ENCODE measurements at regions not wholly inside any gene's neighbourhood (a gene's known extent, or its start where the extent isn't known, plus 50 kb on each side); places are given as distances from the start of the nearest gene placed in this dataset.

DNA sequence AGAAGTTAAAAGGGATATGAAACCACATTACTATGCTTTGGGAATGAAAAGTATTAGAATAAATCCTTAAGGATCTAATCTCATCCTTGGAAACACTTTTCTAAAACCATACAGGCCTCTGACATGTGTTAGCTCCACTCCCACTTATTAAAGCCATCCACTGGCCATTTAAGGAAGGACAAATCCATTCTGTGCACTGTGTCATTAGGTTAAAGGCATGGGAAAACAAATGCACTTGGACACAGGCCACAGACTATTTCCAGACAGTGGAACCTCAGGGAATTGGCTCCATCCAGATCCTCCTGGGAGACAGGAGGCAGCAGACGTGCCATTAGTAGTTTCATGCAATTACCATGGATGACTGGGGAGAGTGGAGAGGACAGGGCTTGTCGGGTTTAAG is 454.9 kb downstream of the ENC1 start:
- H3K9ac ChIP-seq (ENCODE audit: low read length) = no peak overlapping the region
- no peaks in the 10 kb centered on the region for H3K36me3 ChIP-seq (ENCODE audit: insufficient read depth, low read length)
- H3K9me2 ChIP-seq (ENCODE audit: insufficient read depth, low read length) = no peaks in the 10 kb centered on the region
- no peak overlapping the region for H3K4me2 ChIP-seq (ENCODE audit: low read length)
- H3K79me2 ChIP-seq (replicated peaks; ENCODE audit: insufficient read depth, low read length) = no peaks in the 10 kb centered on the region
- H4K20me1 ChIP-seq (ENCODE audit: insufficient read depth) = no peaks in the 10 kb centered on the region
- no peak overlapping the region for H3K27ac ChIP-seq (ENCODE audit: low read length)
- H3K9me3 ChIP-seq (ENCODE audit: low read length) = no peaks in the 10 kb centered on the region
- no peak overlapping the region for H2AFZ ChIP-seq (ENCODE audit: low read depth, low read length)
- no peaks in the 10 kb centered on the region for H3F3A ChIP-seq (ENCODE audit: insufficient read depth, low read length, poor library complexity, severe bottlenecking)
- H3K27me3 ChIP-seq (ENCODE audit: insufficient read depth, low read depth, low read length) = no peaks in the 10 kb centered on the region
- H3K4me3 ChIP-seq (ENCODE audit: low read length) = no peak overlapping the region
- no peak for TF ChIP-seq SMC3 (conservative IDR thresholded peaks at IDR 0.05; ENCODE audit: poor library complexity)
- TF ChIP-seq, protein P1, sequence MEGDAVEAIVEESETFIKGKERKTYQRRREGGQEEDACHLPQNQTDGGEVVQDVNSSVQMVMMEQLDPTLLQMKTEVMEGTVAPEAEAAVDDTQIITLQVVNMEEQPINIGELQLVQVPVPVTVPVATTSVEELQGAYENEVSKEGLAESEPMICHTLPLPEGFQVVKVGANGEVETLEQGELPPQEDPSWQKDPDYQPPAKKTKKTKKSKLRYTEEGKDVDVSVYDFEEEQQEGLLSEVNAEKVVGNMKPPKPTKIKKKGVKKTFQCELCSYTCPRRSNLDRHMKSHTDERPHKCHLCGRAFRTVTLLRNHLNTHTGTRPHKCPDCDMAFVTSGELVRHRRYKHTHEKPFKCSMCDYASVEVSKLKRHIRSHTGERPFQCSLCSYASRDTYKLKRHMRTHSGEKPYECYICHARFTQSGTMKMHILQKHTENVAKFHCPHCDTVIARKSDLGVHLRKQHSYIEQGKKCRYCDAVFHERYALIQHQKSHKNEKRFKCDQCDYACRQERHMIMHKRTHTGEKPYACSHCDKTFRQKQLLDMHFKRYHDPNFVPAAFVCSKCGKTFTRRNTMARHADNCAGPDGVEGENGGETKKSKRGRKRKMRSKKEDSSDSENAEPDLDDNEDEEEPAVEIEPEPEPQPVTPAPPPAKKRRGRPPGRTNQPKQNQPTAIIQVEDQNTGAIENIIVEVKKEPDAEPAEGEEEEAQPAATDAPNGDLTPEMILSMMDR (IDR thresholded peaks at IDR 0.05; ENCODE audit: poor library complexity, severe bottlenecking) = no peak
- TF ChIP-seq POLR2AphosphoS5 (IDR thresholded peaks at IDR 0.05) = no peak
- TF ChIP-seq TAF1 (IDR thresholded peaks at IDR 0.05; ENCODE audit: low read depth) = no peak
- TF ChIP-seq, protein P2, sequence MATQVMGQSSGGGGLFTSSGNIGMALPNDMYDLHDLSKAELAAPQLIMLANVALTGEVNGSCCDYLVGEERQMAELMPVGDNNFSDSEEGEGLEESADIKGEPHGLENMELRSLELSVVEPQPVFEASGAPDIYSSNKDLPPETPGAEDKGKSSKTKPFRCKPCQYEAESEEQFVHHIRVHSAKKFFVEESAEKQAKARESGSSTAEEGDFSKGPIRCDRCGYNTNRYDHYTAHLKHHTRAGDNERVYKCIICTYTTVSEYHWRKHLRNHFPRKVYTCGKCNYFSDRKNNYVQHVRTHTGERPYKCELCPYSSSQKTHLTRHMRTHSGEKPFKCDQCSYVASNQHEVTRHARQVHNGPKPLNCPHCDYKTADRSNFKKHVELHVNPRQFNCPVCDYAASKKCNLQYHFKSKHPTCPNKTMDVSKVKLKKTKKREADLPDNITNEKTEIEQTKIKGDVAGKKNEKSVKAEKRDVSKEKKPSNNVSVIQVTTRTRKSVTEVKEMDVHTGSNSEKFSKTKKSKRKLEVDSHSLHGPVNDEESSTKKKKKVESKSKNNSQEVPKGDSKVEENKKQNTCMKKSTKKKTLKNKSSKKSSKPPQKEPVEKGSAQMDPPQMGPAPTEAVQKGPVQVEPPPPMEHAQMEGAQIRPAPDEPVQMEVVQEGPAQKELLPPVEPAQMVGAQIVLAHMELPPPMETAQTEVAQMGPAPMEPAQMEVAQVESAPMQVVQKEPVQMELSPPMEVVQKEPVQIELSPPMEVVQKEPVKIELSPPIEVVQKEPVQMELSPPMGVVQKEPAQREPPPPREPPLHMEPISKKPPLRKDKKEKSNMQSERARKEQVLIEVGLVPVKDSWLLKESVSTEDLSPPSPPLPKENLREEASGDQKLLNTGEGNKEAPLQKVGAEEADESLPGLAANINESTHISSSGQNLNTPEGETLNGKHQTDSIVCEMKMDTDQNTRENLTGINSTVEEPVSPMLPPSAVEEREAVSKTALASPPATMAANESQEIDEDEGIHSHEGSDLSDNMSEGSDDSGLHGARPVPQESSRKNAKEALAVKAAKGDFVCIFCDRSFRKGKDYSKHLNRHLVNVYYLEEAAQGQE (IDR thresholded peaks at IDR 0.05; ENCODE audit: borderline replicate concordance) = peak; percentile 44

DNA sequence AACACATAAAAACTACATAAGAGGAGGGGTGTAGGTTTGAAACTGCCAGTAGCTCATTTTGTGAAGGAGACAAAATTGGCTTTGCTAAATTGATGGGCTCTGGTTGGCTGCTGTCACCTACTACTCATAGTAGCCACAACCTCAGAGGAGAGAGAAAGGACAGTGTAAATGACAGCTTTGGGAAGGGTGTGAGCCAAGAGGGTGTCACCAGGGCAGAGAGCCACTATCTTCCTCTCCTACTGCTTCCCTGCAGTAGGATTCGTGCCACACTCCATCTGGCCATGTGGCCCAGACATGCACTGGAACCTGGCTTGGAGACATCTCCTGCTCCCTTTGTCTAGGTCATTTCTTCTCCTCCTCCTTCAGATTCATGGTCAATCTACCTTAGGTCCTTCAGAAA is 455.9 kb downstream of the ENC1 start:
- H4K20me1 ChIP-seq (ENCODE audit: insufficient read depth) = no peaks in the 10 kb centered on the region
- H3K9ac ChIP-seq (ENCODE audit: low read length) = no peak overlapping the region
- H3K36me3 ChIP-seq (ENCODE audit: insufficient read depth, low read length) = no peaks in the 10 kb centered on the region
- TF ChIP-seq EP300 (conservative IDR thresholded peaks at IDR 0.05; ENCODE audit: poor library complexity, severe bottlenecking) (no peak), MXI1 (conservative IDR thresholded peaks at IDR 0.05; ENCODE audit: poor library complexity, severe bottlenecking) (no peak), TAF1 (IDR thresholded peaks at IDR 0.05; ENCODE audit: low read depth) (no peak), EZH2 (IDR thresholded peaks at IDR 0.05; ENCODE audit: borderline replicate concordance, insufficient read depth, low read length, poor library complexity, severe bottlenecking) (no peak), POLR2AphosphoS5 (IDR thresholded peaks at IDR 0.05) (no peak), RAD21 (conservative IDR thresholded peaks at IDR 0.05) (no peak), SMC3 (conservative IDR thresholded peaks at IDR 0.05; ENCODE audit: poor library complexity) (no peak)
- TF ChIP-seq, protein P1 (IDR thresholded peaks at IDR 0.05; ENCODE audit: poor library complexity, severe bottlenecking) = no peak
- TF ChIP-seq, protein P2 (IDR thresholded peaks at IDR 0.05; ENCODE audit: borderline replicate concordance) = no peak
- no peak overlapping the region for H3K4me3 ChIP-seq (ENCODE audit: low read length)
- no peaks in the 10 kb centered on the region for H3K79me2 ChIP-seq (replicated peaks; ENCODE audit: insufficient read depth, low read length)
- no peaks in the 10 kb centered on the region for H3K9me3 ChIP-seq (ENCODE audit: low read length)
- no peaks in the 10 kb centered on the region for H3F3A ChIP-seq (ENCODE audit: insufficient read depth, low read length, poor library complexity, severe bottlenecking)
- no peak overlapping the region for H2AFZ ChIP-seq (ENCODE audit: low read depth, low read length)
- H3K27ac ChIP-seq (ENCODE audit: low read length) = no peak overlapping the region
- H3K9me2 ChIP-seq (ENCODE audit: insufficient read depth, low read length) = no peaks in the 10 kb centered on the region
- no peak overlapping the region for H3K4me2 ChIP-seq (ENCODE audit: low read length)
- H3K27me3 ChIP-seq (ENCODE audit: insufficient read depth, low read depth, low read length) = no peaks in the 10 kb centered on the region
